ENCODE measurements at regions not wholly inside any gene's neighbourhood (a gene's known extent, or its start where the extent isn't known, plus 50 kb on each side); places are given as distances from the start of the nearest gene placed in this dataset.

DNA sequence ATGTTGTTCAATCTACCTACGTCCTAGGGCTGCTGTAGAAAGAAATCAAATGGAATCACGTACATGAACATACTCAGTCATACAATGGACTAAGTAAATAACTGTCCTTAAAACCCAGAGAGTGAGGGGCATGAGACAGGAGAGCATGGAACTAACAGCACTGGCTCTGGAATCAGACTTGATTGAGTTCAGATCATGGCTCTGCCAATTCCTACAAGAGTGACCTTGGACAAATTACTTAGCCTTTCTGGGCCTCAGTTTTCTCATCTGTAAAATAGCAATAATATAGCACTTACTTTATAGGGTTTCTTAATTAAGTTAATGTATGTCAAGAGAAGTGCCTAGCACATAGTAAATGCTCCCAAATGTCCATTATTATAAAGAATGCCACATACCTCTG lies 106.8 kb downstream of the HNRNPLL start:
- TF ChIP-seq, protein P1, sequence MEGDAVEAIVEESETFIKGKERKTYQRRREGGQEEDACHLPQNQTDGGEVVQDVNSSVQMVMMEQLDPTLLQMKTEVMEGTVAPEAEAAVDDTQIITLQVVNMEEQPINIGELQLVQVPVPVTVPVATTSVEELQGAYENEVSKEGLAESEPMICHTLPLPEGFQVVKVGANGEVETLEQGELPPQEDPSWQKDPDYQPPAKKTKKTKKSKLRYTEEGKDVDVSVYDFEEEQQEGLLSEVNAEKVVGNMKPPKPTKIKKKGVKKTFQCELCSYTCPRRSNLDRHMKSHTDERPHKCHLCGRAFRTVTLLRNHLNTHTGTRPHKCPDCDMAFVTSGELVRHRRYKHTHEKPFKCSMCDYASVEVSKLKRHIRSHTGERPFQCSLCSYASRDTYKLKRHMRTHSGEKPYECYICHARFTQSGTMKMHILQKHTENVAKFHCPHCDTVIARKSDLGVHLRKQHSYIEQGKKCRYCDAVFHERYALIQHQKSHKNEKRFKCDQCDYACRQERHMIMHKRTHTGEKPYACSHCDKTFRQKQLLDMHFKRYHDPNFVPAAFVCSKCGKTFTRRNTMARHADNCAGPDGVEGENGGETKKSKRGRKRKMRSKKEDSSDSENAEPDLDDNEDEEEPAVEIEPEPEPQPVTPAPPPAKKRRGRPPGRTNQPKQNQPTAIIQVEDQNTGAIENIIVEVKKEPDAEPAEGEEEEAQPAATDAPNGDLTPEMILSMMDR (IDR thresholded peaks at IDR 0.05): no peak
- TF ChIP-seq POLR2A (IDR thresholded peaks at IDR 0.05): no peak
